Superior temporal gyrus (tissue), 1 donor: ENCODE measurements at regions not wholly inside any gene's neighbourhood (a gene's known extent, or its start where the extent isn't known, plus 50 kb on each side); places are given as distances from the start of the nearest gene placed in this dataset.
A peak's percentile ranks its signal among the peaks of the same experiment; 100 is the strongest.
"Not testable (repeated sequence)": the region's sequence is repeated elsewhere in the genome, so short reads cannot be mapped to it uniquely, and the experiment has no call there.

ENCODE experiments used
- DNase-seq: peaks from one replicate; pipeline ENCODE4 v3.0.0-alpha.2; 2016; ENCODE audit errors: extremely low spot score

GRCh38 chrX:19172741-19173140, 50.5 kb upstream of the ADGRG2 start:
- no peak for DNase-seq

- no peak for DNase-seq
Measured at GRCh38 chrX:19174401-19175025, 52.2 kb upstream of the ADGRG2 start.

GRCh38 chrX:19176901-19177630, 54.8 kb upstream of the ADGRG2 start:
- no peak for DNase-seq

- DNase-seq: no peak
Measured at GRCh38 chrX:19177721-19178120, 55.5 kb upstream of the ADGRG2 start.

- no peak for DNase-seq
Measured at GRCh38 chrX:19178402-19178801, 56.1 kb upstream of the ADGRG2 start.

- DNase-seq: no peak
Measured at GRCh38 chrX:19179389-19179788, 57.1 kb upstream of the ADGRG2 start.

GRCh38 chrX:19181345-19181744, 59.1 kb upstream of the ADGRG2 start:
- no peak for DNase-seq

- DNase-seq: no peak
Measured at GRCh38 chrX:19182785-19183184, 60.5 kb upstream of the ADGRG2 start.

- DNase-seq: no peak
Measured at GRCh38 chrX:19183761-19184477, 61.7 kb upstream of the ADGRG2 start.

GRCh38 chrX:19188566-19188965, 66.3 kb upstream of the ADGRG2 start:
- DNase-seq: no peak

GRCh38 chrX:19190902-19191301, 68.6 kb upstream of the ADGRG2 start:
- no peak for DNase-seq

- no peak for DNase-seq
Measured at GRCh38 chrX:19193565-19193964, 71.3 kb upstream of the ADGRG2 start.

- no peak for DNase-seq
Measured at GRCh38 chrX:19194285-19195242, 72.3 kb upstream of the ADGRG2 start.

- no peak for DNase-seq
Measured at GRCh38 chrX:19195243-19195610, 73.0 kb upstream of the ADGRG2 start.

- DNase-seq: no peak
Measured at GRCh38 chrX:19198473-19198872, 76.2 kb upstream of the ADGRG2 start.

- DNase-seq: no peak
Measured at GRCh38 chrX:19202171-19202570, 79.9 kb upstream of the ADGRG2 start.

- DNase-seq: no peak
Measured at GRCh38 chrX:19204636-19205035, 82.4 kb upstream of the ADGRG2 start.

- no peak for DNase-seq
Measured at GRCh38 chrX:19212037-19212436, 89.8 kb upstream of the ADGRG2 start.

GRCh38 chrX:19213610-19214152, 91.4 kb upstream of the ADGRG2 start:
- no peak for DNase-seq

- no peak for DNase-seq
Measured at GRCh38 chrX:19214311-19214710, 92.0 kb upstream of the ADGRG2 start.

GRCh38 chrX:19225909-19226308, 103.6 kb upstream of the ADGRG2 start:
- DNase-seq: peak; percentile 9

GRCh38 chrX:19229896-19230295, 107.6 kb upstream of the ADGRG2 start:
- not testable (repeated sequence) for DNase-seq
